ENCODE measurements at regions not wholly inside any gene's neighbourhood (a gene's known extent, or its start where the extent isn't known, plus 50 kb on each side); places are given as distances from the start of the nearest gene placed in this dataset.

GRCh38 chr19:57058871-57059270, 60.9 kb upstream of the USP29 start:
- Histone ChIP-seq H3K4me1 (ENCODE audit: low read depth) (no peaks in the 10 kb centered on the region), H3K4me3 (no peak overlapping the region), H3K27me3 (no peaks in the 10 kb centered on the region), H3K9me3 (ENCODE audit: low read depth) (no peaks in the 10 kb centered on the region), H3K36me3 (no peaks in the 10 kb centered on the region), H3K27ac (no peak overlapping the region)
- DNase-seq (ENCODE audit: low read depth in 1 of 2, low spot score in 1 of 2), result no peak
- TF ChIP-seq CTCF (IDR thresholded peaks at IDR 0.05; ENCODE audit: low read depth, low read length), result no peak

GRCh38 chr19:57063070-57063469, 56.7 kb upstream of the USP29 start:
- Histone ChIP-seq H3K4me3 (no peak overlapping the region), H3K27me3 (no peaks in the 10 kb centered on the region), H3K27ac (no peak overlapping the region), H3K9me3 (ENCODE audit: low read depth) (no peaks in the 10 kb centered on the region), H3K4me1 (ENCODE audit: low read depth) (no peaks in the 10 kb centered on the region), H3K36me3 (no peaks in the 10 kb centered on the region)
- TF ChIP-seq CTCF (IDR thresholded peaks at IDR 0.05; ENCODE audit: low read depth, low read length), result no peak
- no peak for DNase-seq (ENCODE audit: low read depth in 1 of 2, low spot score in 1 of 2)

DNA sequence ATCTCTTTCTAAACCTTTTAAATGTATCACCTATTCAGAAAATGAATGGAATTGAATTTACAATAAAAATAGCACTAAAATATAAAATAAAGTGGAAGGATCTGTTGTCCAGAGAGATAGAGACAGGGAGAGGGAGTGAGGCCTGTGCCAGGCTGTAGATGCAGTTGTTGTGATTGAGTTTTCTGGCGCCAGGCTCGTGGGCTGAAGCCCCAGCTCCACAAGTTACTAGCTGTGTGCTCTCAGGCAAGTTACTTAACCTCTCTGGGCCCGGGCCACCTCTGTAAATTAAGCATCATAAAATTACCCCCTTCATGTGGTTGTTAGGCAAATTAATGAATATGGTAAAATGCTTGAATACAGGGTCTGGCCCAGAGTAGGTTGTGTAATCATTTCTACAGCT, 52.3 kb upstream of the USP29 start:
- Histone ChIP-seq H3K4me1 (ENCODE audit: low read depth) (no peaks in the 10 kb centered on the region), H3K9me3 (ENCODE audit: low read depth) (no peaks in the 10 kb centered on the region), H3K4me3 (no peak overlapping the region), H3K27me3 (no peaks in the 10 kb centered on the region), H3K36me3 (no peaks in the 10 kb centered on the region), H3K27ac (no peak overlapping the region)
- no peak for DNase-seq (ENCODE audit: low read depth in 1 of 2, low spot score in 1 of 2)
- no peak for TF ChIP-seq CTCF (IDR thresholded peaks at IDR 0.05; ENCODE audit: low read depth, low read length)

- no peaks in the 10 kb centered on the region for H3K36me3 ChIP-seq
- TF ChIP-seq CTCF (IDR thresholded peaks at IDR 0.05; ENCODE audit: low read depth, low read length), result no peak
- H3K4me1 ChIP-seq (ENCODE audit: low read depth), result no peaks in the 10 kb centered on the region
- DNase-seq (ENCODE audit: low read depth in 1 of 2, low spot score in 1 of 2), result no peak
- no peaks in the 10 kb centered on the region for H3K9me3 ChIP-seq (ENCODE audit: low read depth)
- no peaks in the 10 kb centered on the region for H3K27me3 ChIP-seq
- no peak overlapping the region for H3K4me3 ChIP-seq
- no peak overlapping the region for H3K27ac ChIP-seq
Measured at GRCh38 chr19:57068311-57068710, 51.5 kb upstream of the USP29 start.

- Histone ChIP-seq H3K4me1 (ENCODE audit: low read depth) (no peaks in the 10 kb centered on the region), H3K36me3 (no peaks in the 10 kb centered on the region), H3K27me3 (no peaks in the 10 kb centered on the region), H3K27ac (no peak overlapping the region), H3K4me3 (no peak overlapping the region), H3K9me3 (ENCODE audit: low read depth) (no peaks in the 10 kb centered on the region)
- no peak for TF ChIP-seq CTCF (IDR thresholded peaks at IDR 0.05; ENCODE audit: low read depth, low read length)
- DNase-seq (ENCODE audit: low read depth in 1 of 2, low spot score in 1 of 2), result no peak
Measured at GRCh38 chr19:57068921-57069697, 50.7 kb upstream of the USP29 start.
